ENCODE measurements at regions not wholly inside any gene's neighbourhood (a gene's known extent, or its start where the extent isn't known, plus 50 kb on each side); places are given as distances from the start of the nearest gene placed in this dataset.
"Not testable (repeated sequence)": the region's sequence is repeated elsewhere in the genome, so short reads cannot be mapped to it uniquely, and the experiment has no call there.

DNA sequence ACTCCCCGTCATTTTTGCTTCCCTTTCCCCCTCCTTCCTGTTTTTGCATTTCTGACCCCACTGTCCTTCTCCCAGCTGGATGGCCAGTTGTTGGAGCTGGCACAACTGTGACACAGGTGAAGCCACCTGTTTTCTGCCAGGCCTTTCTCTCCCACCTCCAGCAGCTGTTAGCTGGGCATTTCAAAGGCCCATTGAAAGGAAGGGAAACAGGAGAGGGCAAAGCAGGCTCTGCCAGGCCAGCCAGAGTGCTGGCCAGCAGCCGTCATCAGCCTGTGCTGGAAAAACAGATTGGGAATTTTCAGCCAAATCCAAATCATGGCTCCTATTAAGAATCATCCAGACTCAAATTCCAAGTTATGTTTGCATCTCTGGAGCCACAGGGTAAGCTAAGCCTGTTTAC lies 155.2 kb upstream of the C2CD4B start:
- DNase-seq (ENCODE audit: low read depth in 2 of 2) = no peak

DNA sequence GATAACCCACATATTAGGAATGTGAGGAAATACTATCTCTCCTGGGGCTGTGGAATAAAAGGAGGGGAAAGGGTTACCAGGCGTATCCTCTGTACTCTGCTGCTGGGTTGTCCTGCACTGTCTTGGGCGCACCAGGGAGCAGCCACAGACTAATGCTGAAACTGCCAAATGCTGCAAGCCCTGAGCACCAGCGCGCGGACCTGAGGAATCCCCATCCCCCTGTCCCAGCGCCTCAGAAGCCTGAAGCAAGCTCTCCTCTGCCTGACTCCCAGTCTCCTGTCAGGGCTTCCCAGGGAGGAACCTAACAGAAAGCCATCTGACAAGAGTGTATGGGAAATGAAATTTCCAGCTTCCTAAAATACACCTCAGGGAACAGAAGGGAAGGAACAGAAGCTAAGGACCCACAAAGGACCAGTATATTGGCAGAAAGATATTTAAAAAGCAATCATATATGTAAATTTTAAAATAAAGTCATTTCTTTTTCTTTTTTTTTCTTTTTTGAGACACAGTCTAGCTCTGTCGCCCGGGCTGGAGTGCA lies 158.3 kb upstream of the C2CD4B start:
- no peak for DNase-seq (ENCODE audit: low read depth in 2 of 2)

DNA sequence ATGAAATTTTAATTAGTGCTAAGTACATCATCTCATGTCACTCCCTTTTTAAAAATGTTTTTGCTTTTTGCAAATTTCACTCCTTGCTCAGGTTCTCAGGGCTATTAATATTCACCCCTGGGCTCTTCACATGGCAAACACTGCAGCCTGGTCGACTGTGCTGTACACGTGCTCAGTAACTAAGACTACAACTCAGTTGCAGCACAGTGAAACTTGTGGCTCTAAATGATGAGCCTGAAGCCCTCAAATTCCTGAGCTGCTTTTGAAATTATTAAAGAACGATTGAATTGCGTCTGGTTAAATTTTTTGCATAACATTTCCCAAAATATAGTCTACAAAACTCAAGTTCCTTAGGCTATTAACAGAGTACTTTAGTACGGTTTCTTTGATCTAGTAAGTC lies 159.3 kb upstream of the C2CD4B start:
- no peak for DNase-seq (ENCODE audit: low read depth in 2 of 2)

DNA sequence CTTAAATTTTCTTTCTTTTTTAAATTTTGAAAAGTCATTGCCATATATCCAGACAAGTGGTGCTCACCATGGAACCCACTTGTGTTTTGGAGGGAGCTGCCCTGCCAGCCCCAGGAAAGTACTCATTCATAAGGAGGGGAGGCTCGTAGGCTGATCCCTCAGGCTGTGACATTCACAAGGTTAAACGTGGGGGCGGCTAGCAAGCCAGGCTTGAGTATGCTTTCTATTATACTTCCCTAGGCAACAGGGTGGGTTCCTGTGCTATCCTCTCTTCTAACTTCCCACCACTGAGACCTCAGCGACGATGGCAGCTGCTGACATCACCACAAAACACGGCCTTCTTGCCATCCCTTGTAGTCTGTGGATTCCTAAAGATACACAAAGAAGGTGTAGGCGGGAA lies 160.5 kb upstream of the C2CD4B start:
- no peak for DNase-seq (ENCODE audit: low read depth in 2 of 2)

DNA sequence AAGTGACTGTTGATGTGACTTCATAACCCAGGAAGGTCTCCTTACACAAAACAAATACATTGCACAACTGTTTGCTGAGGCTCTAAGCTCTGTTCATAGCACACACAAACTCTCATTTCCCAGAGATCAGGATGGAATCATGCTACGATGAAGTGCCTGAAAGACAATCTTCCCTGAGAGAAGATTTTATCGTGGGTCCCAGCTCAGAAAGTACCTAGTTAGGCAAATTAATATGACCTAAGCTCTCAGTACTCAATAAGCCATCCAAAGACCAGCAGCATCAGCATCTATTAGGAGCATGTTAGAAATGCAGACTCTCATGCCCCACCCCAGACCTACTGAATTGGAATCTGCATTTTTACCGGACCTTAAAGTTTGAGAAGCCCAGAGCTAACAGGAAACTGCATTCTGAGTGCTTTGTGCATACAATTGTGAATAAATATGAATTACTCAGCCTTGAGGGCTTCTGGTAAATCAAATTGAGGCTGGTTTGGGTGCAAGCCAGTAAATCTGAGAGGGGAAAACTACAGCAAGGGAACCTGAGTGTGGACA lies 161.5 kb upstream of the C2CD4B start:
- DNase-seq (ENCODE audit: low read depth in 2 of 2) = no peak

DNA sequence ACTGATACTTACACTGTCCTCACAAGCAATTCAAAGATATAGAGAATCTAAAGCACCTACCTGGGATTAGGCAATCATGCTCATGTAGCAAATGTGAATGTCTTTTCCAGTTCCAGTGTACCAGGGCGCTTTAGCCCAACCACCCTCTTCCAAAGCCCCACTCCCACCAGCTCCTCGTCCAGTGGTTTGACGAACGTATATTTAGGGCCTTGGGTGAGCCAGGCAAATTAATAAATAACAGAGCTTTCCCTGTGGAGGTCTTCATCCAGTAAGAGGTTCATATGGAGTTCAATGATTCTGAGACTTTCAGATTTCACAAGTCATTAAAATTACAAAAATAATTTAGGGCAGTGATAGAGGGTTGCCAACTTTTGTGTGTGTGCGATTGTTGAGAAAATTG lies 162.3 kb upstream of the C2CD4B start:
- no peak for DNase-seq (ENCODE audit: low read depth in 2 of 2)

DNA sequence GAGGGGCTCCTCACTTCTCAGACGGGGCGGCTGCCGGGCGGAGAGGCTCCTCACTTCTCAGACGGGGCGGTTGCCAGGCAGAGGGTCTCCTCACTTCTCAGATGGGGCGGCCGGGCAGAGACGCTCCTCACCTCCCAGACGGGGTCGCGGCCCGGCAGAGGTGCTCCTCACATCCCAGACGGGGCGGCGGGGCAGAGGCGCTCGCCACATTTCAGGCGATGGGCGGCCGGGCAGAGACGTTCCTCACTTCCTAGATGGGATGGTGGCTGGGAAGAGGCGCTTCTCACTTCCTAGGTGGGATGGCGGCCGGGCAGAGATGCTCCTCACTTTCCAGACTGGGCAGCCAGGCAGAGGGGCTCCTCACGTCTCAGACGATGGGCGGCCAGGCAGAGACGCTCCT lies 167.4 kb upstream of the C2CD4B start:
- not testable (repeated sequence) for DNase-seq (ENCODE audit: low read depth in 2 of 2)

DNA sequence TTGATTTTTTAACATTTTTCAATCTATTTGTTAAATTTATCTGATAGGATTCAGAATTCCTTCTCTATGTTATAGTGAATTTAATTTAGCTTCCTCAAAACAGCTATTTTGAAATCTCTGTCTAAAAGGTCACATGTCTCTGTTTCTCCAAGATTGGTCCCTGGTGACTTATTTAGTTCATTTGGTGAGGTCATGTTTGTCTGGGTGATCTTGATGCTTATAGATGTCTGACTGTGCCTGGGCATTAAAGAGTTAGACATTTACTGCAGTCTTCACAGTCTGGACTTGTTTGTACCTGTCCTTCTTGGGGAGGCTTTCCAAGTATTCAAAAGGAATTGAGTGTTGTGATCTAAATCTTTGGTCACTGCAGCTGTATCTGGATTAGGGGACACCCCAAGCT lies 169.5 kb upstream of the C2CD4B start:
- no peak for DNase-seq (ENCODE audit: low read depth in 2 of 2)

DNA sequence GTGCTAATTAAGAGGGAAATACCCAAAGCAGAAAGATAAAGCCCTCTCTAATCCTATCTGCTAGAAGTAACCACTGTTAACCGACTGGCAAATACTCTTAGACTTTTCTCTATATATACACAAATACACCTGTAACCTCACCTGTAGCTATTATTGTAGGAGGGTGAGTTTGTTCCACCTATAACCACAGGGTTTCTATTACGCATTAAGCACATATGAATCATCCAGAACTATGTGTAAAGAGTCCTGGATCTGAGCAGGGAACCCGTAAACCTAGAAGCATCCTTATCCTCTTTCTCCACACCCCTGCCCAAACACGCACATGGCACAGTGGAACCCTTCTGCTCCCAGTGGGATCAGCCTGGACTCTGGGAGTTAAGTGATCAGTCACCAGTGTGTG lies 172.8 kb upstream of the C2CD4B start:
- no peak for DNase-seq (ENCODE audit: low read depth in 2 of 2)

DNA sequence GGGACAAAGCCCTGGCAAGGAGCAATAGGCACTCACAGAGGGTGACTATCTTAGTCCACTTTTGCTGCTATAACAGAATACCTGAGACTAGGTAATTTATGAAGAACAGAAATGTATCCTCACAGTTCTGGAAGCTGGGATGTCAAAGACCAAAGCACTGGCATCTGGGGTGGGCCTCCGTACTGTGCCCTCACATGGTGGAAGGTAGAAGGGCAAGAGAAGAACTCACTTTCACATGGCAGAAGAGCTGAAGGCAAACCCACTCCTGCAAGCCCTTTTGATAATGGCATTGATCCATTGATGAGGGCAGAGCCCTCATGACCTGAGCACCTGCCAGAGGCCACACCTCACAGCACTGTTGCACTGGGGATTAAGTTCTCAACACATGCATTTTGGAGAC lies 173.4 kb upstream of the C2CD4B start:
- DNase-seq (ENCODE audit: low read depth in 2 of 2) = no peak

DNA sequence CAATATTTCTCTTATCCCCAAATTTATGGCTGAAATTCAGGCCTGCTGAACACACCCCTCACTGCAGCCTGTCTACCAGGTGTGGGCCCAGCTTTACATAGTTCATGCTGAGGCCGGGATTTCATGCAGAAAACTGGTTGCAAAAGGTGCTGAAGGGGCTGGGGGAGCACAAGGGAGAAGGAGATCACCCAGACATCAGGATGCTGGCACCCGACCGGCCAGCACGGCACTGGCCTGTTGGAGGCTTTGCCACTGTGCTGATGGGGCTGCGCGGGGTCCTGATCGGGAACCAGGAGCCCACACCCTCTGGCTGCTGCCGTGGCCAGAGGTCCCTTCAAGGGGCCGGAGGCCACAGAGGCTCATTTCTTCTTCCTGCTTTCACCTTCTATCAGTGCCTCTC lies 177.9 kb upstream of the C2CD4B start:
- no peak for DNase-seq (ENCODE audit: low read depth in 2 of 2)

DNA sequence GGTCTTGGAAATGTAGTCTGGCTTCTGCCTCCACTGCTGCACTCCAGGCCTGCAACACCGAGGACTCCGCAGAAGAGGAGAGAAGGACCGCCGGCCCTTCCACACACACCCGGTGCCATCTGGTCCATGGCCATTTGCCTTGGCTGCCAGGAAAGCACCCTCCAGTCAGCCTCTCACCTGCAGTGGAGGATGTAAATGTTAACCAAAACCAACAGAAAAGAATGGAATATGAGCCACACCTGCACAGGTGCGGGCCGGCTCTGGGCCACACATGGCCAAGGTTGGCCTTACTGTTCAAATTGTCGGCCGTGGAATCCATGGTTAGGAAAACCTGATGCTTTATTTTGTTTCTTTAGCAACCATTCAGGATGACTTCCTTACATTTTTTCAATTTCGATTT lies 178.3 kb upstream of the C2CD4B start:
- DNase-seq (ENCODE audit: low read depth in 2 of 2) = no peak

DNA sequence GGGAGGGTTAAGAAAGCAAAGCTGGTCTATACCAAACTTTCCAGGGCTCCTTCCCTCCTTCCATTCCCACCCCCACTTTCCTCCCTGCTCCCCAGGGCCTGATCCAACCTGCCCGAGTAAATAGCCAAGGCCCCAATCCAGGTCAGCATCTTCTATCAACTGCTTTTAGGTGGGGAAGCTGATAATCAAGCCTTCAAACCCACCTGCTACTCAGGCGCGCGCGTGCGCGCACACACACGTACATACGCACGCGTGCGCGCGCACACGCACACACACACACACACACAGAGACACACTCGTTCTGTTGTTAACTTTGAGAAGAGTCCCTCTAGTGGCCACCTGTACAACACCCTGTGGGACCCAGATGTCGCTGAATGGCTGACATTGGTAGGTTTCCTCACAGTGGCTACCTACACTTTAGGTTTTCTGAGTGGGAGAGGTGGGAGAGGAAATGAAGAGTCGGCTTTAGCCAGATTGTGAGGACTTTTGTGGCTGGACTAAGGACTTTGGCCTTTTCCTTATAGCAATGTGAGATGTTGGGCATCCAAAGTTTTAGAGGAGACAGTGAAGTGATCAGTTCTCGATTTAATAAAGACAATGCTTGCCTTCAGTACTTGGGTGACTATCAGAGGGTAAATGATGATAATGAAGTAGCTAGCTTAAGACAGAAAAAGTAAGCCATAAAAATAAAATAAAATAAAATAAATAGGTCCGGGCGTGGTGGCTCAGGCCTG lies 179.9 kb upstream of the C2CD4B start:
- DNase-seq (ENCODE audit: low read depth in 2 of 2) = peak; percentile 15 to 49

DNA sequence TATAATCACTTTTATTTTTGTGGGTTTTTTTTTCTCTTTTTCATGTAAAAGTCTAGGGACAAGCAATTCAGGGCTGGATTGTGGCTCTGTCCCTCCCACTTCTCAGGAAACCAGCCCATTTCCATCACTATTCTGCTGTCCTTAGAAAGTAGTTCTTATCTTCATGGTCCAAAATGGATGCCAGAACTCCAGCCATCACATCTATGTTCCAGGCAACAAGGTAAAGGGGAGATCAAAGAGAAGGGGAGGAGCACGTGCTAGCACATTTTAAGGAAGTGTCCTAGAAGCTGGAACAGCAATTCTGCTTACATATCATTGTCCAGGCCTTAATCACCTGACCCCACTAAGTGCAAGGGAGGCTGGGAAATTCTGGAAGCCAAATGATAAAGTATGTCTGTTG lies 181.1 kb upstream of the C2CD4B start:
- no peak for DNase-seq (ENCODE audit: low read depth in 2 of 2)

DNA sequence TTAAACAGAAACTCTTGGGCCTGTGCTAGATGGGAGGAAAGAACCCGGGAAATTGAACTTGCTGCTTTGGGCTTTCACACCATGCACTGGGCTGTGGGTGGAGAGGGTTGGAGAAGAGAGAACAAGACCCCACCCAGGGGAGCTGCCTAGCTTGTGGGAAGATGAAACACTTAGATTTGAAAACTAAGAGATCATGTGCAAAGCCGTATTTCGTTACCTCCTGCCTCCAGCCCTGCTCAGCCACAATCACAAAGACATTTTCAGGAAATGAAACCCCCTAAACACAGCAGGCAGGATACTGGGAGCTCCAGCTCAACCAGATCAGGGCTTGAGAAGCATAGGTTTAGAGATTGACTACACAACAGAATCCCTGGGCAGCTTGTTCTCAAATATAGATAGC lies 183.0 kb upstream of the C2CD4B start:
- DNase-seq (ENCODE audit: low read depth in 2 of 2) = no peak

DNA sequence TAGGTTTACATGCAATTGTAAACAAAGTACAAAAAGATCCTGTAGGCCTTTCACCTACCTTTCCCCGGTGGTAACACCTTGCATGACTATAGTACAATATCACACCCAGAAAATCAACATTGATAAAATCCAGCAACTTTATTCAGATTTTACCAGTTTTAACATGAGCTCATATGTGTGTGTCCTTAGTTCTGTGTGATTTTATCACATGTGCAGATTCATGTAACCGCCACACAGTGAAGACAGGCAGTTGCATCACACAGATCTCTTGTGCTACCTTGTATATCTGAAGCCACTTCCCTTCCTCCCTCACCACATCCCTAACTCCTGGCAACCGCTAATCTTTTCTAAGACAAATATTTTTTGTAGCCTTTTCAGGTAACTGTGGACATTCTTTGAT lies 183.5 kb upstream of the C2CD4B start:
- no peak for DNase-seq (ENCODE audit: low read depth in 2 of 2)

DNA sequence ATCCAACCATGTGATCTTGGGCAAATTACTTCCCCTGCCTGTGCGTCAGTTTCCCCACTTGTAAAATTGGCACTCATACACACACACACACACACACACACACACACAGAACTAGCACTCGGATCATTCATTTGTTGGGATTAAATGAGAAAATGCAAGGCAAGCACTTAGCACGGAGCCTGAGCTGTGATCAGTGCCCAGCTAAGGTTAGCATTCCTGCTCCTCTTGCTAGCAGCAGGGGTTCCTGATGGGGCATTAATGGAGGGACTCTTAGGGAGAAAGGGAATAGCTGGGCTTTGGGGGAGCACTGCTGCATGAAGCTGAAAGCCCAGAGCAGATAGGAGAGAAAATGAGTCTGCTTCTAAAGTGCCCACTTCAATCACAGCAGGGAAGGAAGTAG lies 187.7 kb upstream of the C2CD4B start:
- no peak for DNase-seq (ENCODE audit: low read depth in 2 of 2)

DNA sequence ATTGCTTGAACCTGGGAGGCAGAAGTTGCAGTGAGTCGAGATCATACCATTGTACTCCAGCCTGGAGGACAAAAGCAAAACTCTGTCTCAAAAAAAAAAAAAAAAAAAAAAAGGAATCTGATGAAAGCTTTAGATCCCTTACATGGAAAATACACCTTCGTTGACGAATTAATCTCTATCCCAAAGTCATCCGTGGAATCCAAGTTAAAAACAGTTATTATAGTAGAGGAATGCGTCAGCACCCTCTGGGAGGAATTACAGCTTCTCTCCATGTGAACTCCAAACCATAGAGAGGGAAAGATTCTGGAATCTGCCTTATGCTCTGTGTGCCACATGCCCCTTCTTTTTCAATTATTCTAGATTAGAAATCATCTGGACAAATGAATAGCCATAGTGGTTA lies 192.3 kb upstream of the C2CD4B start:
- no peak for DNase-seq (ENCODE audit: low read depth in 2 of 2)

DNA sequence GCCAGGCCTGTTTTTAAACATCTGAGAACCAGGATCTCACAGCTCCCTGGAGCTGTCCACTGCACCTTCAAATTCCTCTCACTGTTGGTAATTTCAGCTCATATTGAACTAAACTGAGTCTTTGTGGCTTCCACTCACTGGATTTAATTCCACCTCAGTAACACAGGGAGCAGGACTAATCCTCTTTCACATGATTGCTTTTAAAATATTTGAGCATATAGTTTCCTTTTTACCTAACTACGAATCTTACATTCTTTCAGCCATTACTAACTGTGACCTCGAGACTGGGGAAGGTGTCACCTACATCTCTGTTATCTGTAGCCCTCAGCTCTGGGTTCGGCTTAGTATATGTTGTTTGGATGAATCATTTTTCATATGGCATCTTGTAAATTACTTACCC lies 194.3 kb upstream of the C2CD4B start:
- no peak for DNase-seq (ENCODE audit: low read depth in 2 of 2)

DNA sequence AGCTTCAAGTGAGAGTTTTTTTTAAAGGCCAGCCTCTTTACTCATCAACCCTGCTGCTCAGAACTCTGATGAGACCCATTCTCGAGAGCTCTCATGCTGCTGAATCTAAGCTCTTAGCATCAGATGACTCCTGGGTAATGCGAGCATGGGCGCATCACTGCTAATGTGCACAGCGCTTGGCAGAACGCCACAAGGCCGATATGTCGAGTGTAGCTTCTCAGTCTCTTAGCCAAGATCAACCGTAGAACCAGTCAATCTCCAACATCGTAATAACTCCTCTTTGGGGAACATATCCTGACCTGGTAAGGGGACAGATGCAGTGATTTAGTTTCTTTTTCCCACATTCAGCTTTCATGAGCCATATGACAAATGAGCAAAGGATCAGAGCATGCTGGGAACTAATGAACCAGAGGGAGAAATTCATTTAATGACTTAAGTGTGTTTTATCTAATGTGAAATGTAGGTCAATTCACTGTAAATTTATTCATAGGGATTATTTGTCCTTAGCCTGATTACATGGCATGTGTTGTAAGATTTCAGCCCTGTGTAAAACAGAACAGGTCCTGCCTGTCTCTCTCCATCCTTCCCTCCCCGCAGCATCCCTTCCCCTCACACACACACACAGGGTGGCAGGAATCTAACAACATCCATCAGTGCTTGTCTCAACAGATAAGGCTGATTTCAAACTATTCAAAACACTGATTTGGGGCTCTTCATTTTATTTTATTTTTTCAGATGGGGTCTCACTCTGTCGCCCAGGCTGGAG lies 195.4 kb upstream of the C2CD4B start:
- no peak for DNase-seq (ENCODE audit: low read depth in 2 of 2)

DNA sequence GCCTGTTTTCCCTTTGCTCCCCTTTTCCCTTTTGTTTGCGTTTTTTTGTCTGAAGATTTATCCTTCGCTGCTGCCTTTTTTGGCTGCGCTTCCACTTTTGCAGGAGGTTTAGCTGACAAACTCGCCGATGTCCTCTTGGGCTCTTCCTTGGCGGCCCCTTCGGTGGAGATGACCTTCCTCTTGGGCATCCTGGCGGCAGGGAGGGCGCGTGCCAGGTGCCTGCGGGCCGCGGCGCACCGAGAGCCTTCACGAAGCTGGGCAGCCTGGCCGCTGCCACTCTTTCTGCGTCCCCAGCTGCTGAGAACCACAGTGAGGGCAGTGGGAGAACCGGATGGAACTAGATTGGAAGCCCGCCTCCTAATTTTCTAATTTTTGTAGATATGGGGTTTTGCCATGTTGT lies 197.1 kb upstream of the C2CD4B start:
- DNase-seq (ENCODE audit: low read depth in 2 of 2) = no peak

DNA sequence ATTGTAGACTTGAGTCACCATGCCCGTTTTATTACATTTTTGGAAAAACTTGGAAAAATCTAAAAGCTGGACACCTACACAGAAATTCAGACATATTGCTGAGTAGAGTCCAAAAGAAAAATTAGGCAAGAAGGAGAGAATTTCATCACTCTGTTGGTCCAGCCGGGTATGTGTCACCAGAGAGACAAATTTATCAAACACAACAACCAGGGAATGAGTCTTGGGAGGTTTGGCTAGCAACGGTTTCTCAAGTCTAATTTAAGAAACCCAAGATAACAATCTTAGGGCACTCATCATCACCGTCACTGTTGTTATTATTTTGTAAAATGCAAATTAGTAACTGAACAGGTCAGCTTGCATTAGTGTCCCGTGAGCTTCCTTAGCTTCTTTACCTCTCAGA lies 197.5 kb upstream of the C2CD4B start:
- no peak for DNase-seq (ENCODE audit: low read depth in 2 of 2)

DNA sequence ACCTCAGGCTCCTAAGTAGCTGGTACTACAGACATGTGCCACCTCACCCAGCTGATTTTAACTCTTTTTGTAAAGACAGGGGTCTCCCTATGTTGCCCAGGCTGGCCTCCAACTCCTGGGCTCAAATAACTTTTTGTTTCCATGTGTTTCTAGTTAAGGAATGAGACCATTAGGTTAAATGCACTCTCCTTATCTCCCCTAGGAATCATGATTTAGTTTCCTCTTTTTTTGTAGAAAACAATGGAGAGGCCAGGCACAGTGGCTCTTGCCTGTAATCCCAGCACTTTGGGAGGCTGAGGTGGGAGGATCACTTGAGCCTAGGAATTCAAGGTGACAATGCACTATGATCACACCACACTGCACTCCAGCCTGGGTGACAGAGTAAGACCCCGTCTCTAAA lies 198.8 kb upstream of the C2CD4B start:
- no peak for DNase-seq (ENCODE audit: low read depth in 2 of 2)
